Brain microvascular endothelial cell (primary cell): ENCODE measurements at regions not wholly inside any gene's neighbourhood (a gene's known extent, or its start where the extent isn't known, plus 50 kb on each side); places are given as distances from the start of the nearest gene placed in this dataset.

Source experiments
- DNase-seq: peaks from one replicate; pipeline ENCODE4 v3.0.0-alpha.2; 2020
- H3K27ac ChIP-seq: fragments of 250-450 bp; sonication (Bioruptor Pico); 2 replicates; pipeline ENCODE4 v1.5.1; 2020; ENCODE audit warnings: mild to moderate bottlenecking, moderate library complexity
- H3K27me3 ChIP-seq: fragments of 250-450 bp; sonication (Bioruptor Pico); replicated peaks from 2 replicates; pipeline ENCODE4 v1.5.1; 2020; ENCODE audit warnings: mild to moderate bottlenecking
- H3K36me3 ChIP-seq: fragments of 250-450 bp; sonication (Bioruptor Pico); replicated peaks from 2 replicates; pipeline ENCODE4 v1.5.1; 2020; ENCODE audit warnings: mild to moderate bottlenecking
- H3K4me3 ChIP-seq: 2 replicates; pipeline ENCODE4 v1.5.1; 2011; ENCODE audit warnings: low read depth, mild to moderate bottlenecking, control low read depth, low read length, moderate library complexity
- CTCF ChIP-seq: IDR thresholded peaks from 2 replicates; pipeline ENCODE4 v1.5.1; 2011; ENCODE audit warnings: low read depth, mild to moderate bottlenecking, moderate library complexity, low read length, control low read depth, inconsistent platforms; ENCODE audit errors: missing control alignments
- in situ Hi-C: cut with HindIII; loops from 2 replicates; pipeline ENCODE4 v1.10.0; 2017; ENCODE audit warnings: low sequenced_read_pairs, low pct_ligation_motif_present

DNA sequence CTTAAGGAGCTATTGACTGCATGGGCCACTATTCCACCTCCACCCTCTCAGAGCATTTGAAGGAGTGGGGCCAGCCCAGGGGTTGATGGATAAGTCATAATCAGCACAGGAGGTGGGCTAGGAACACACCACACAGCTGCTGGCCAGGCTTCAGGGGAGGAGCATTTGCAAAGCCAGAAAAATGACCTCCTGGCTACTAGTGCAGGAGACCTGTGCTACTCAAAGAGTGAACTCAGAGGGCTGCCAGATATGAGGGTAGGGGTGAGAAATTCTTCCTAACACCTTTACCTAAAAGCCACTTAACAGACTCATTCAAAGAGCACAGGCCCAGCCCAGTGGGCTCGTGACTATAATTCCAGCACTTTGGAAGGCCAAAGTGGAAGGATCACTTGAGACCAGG lies 210.8 kb downstream of the TBXT start:
- in situ Hi-C loops: no loop called here
- DNase-seq: no peak
- no peaks in the 10 kb centered on the region for H3K27me3 ChIP-seq
- no peak overlapping the region for H3K27ac ChIP-seq
- no peak overlapping the region for H3K4me3 ChIP-seq
- no peaks in the 10 kb centered on the region for H3K36me3 ChIP-seq
- TF ChIP-seq CTCF: no peak

GRCh38 chr6:165952514-165952913 lies 215.1 kb downstream of the TBXT start:
- no peak overlapping the region for H3K27ac ChIP-seq
- H3K4me3 ChIP-seq: no peak overlapping the region
- in situ Hi-C loops: no loop called here
- DNase-seq: no peak
- no peaks in the 10 kb centered on the region for H3K27me3 ChIP-seq
- no peak for TF ChIP-seq CTCF
- H3K36me3 ChIP-seq: no peaks in the 10 kb centered on the region

GRCh38 chr6:165950316-165950715 lies 217.3 kb downstream of the TBXT start:
- Histone ChIP-seq H3K36me3 (no peaks in the 10 kb centered on the region), H3K27me3 (no peaks in the 10 kb centered on the region), H3K4me3 (no peak overlapping the region), H3K27ac (no peak overlapping the region)
- in situ Hi-C loops: no loop called here
- DNase-seq: no peak
- no peak for TF ChIP-seq CTCF

GRCh38 chr6:165949324-165949723 lies 218.3 kb downstream of the TBXT start:
- no peak for TF ChIP-seq CTCF

DNA sequence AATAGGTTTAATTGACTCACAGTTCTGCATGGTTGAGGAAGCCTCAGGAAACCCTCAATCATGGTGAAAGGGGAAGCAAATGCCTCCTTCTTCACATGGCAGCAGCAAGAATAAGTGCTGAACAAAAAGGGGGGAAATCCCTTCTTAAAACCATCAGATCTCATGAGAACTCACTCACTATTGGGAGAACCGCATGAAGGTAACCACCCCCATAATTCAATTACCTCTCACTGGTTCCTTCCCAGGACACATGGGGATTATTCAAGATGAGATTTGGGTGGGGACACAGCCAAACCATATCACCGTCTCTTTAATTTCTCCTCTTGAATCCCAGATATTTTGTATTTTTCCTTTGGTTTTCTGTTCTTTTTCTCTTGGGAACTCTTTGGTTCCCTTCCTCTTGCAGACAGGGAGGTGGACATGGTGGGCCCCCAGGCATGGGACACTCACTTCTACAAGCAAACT lies 223.6 kb downstream of the TBXT start:
- Histone ChIP-seq H3K36me3 (no peaks in the 10 kb centered on the region), H3K27ac (no peak overlapping the region), H3K27me3 (no peaks in the 10 kb centered on the region), H3K4me3 (no peak overlapping the region)
- no peak for TF ChIP-seq CTCF
- in situ Hi-C loops: no loop called here
- no peak for DNase-seq

More at GRCh38 chr6:165949324-165949723, 218.3 kb downstream of the TBXT start:
- H3K27ac ChIP-seq: no peak overlapping the region
- H3K4me3 ChIP-seq: no peak overlapping the region
- in situ Hi-C loops: no loop called here
- H3K27me3 ChIP-seq: no peaks in the 10 kb centered on the region
- DNase-seq: no peak
- no peaks in the 10 kb centered on the region for H3K36me3 ChIP-seq

GRCh38 chr6:165941786-165942185 lies 225.9 kb downstream of the TBXT start:
- Histone ChIP-seq H3K27ac (no peak overlapping the region), H3K27me3 (no peaks in the 10 kb centered on the region), H3K4me3 (no peak overlapping the region), H3K36me3 (no peaks in the 10 kb centered on the region)
- in situ Hi-C loops: no loop called here
- TF ChIP-seq CTCF: no peak
- DNase-seq: no peak
